Fibroblast of lung (primary cell): ENCODE measurements at regions not wholly inside any gene's neighbourhood (a gene's known extent, or its start where the extent isn't known, plus 50 kb on each side); places are given as distances from the start of the nearest gene placed in this dataset.

Experiments used
- DNase-seq, 2 donors: peaks; one replicate each; pipeline versions ENCODE4 v3.0.0 to v3.0.0-alpha.2; 2010; ENCODE audit warnings: low read depth in 2 of 2
- H2AFZ ChIP-seq: 2 replicates; pipeline ENCODE4 v1.5.1; 2012; ENCODE audit warnings: low read length, control low read depth, inconsistent platforms
- H3K27ac ChIP-seq: 2 replicates; pipeline ENCODE4 v1.5.1; 2011; ENCODE audit warnings: low read length, control low read depth; ENCODE audit not compliant: insufficient read depth
- H3K27me3 ChIP-seq: 2 replicates; pipeline ENCODE4 v1.5.1; 2011; ENCODE audit warnings: mild to moderate bottlenecking, low read length; ENCODE audit not compliant: control insufficient read depth, insufficient read depth
- H3K36me3 ChIP-seq: 2 replicates; pipeline ENCODE4 v1.5.1; 2011; ENCODE audit warnings: low read length; ENCODE audit not compliant: control insufficient read depth, insufficient read depth
- H3K4me1 ChIP-seq: 2 replicates; pipeline ENCODE4 v1.5.1; 2011; ENCODE audit warnings: low read length; ENCODE audit not compliant: control insufficient read depth, insufficient read depth; ENCODE audit errors: extremely low read depth
- H3K4me2 ChIP-seq: 2 replicates; pipeline ENCODE4 v1.5.1; 2011; ENCODE audit warnings: low read length, control low read depth; ENCODE audit not compliant: insufficient read depth; ENCODE audit errors: extremely low read depth
- H3K4me3 ChIP-seq, 4 experiments: fragments of 200-600 bp in 1 of 4; sonication (generic) in 1 of 4; replicated peaks in 1 of 4; 2 replicates each; pipeline ENCODE4 v1.5.1; 2011 to 2016; ENCODE audit warnings: low read length in 4 of 4, low read depth in 3 of 4, mild to moderate bottlenecking in 3 of 4, control low read depth in 2 of 4, inconsistent platforms in 1 of 4, mixed read lengths in 1 of 4; ENCODE audit not compliant: insufficient read depth in 1 of 4; ENCODE audit errors: control extremely low read depth in 1 of 4
- H3K79me2 ChIP-seq: 2 replicates; pipeline ENCODE4 v1.5.1; 2012; ENCODE audit warnings: mild to moderate bottlenecking, low read length, inconsistent platforms; ENCODE audit not compliant: control insufficient read depth, insufficient read depth
- H3K9ac ChIP-seq: 2 replicates; pipeline ENCODE4 v1.5.1; 2011; ENCODE audit warnings: mild to moderate bottlenecking, low read length, control low read depth; ENCODE audit not compliant: insufficient read depth
- H3K9me3 ChIP-seq: 2 replicates; pipeline ENCODE4 v1.5.1; 2012; ENCODE audit warnings: low read depth, low read length; ENCODE audit not compliant: control insufficient read depth, insufficient read depth
- H4K20me1 ChIP-seq: 2 replicates; pipeline ENCODE4 v1.5.1; 2011; ENCODE audit warnings: low read length; ENCODE audit not compliant: control insufficient read depth, insufficient read depth; ENCODE audit errors: extremely low read depth
- CTCF ChIP-seq, 2 donors: IDR thresholded peaks in 1 of 2; conservative IDR thresholded peaks in 1 of 2; 1 replicate in 1 of 2; 2 replicates in 1 of 2; pipeline ENCODE4 v1.5.1; 2011 to 2012; ENCODE audit warnings: low read length in 2 of 2, control low read depth in 1 of 2, inconsistent platforms in 1 of 2, low read depth in 1 of 2, mild to moderate bottlenecking in 1 of 2
- EZH2 ChIP-seq: IDR thresholded peaks from 2 replicates; pipeline ENCODE4 v1.5.1; 2012; ENCODE audit warnings: low read length, control low read depth, mild to moderate bottlenecking; ENCODE audit errors: missing control alignments

- Histone ChIP-seq H3K79me2 (no peaks in the 10 kb centered on the region), H2AFZ (no peak overlapping the region)
Observed at GRCh38 chr17:68805609-68806008, 149.6 kb downstream of the ABCA8 start.

GRCh38 chr17:68804777-68805520 is 150.2 kb downstream of the ABCA8 start:
- Histone ChIP-seq H3K9me3 (no peaks in the 10 kb centered on the region), H3K27ac (no peak overlapping the region), H2AFZ (no peak overlapping the region), H3K4me2 (no peak overlapping the region), H4K20me1 (no peaks in the 10 kb centered on the region), H3K79me2 (no peaks in the 10 kb centered on the region), H3K9ac (no peak overlapping the region), H3K36me3 (no peaks in the 10 kb centered on the region), H3K27me3 (no peaks in the 10 kb centered on the region), H3K4me3 (no peak overlapping the region), H3K4me1 (no peaks in the 10 kb centered on the region)
- DNase-seq, result no peak
- TF ChIP-seq CTCF (conservative IDR thresholded peaks at IDR 0.05 in 1 of 2, IDR thresholded peaks at IDR 0.05 in 1 of 2; ENCODE audit: low read depth in 1 of 2, low read length in 2 of 2) (no peak), EZH2 (no peak)

More at GRCh38 chr17:68805609-68806008, 149.6 kb downstream of the ABCA8 start:
- Histone ChIP-seq H3K4me1 (no peaks in the 10 kb centered on the region), H3K36me3 (no peaks in the 10 kb centered on the region), H3K27me3 (no peaks in the 10 kb centered on the region), H4K20me1 (no peaks in the 10 kb centered on the region), H3K9me3 (no peaks in the 10 kb centered on the region), H3K9ac (no peak overlapping the region), H3K4me3 (no peak overlapping the region), H3K4me2 (no peak overlapping the region), H3K27ac (no peak overlapping the region)
- no peak for TF ChIP-seq EZH2
- no peak for TF ChIP-seq CTCF (conservative IDR thresholded peaks at IDR 0.05 in 1 of 2, IDR thresholded peaks at IDR 0.05 in 1 of 2; ENCODE audit: low read depth in 1 of 2, low read length in 2 of 2)
- no peak for DNase-seq

- Histone ChIP-seq H2AFZ (no peak overlapping the region), H3K4me3 (no peak overlapping the region), H3K4me2 (no peak overlapping the region), H3K79me2 (no peaks in the 10 kb centered on the region), H3K9ac (no peak overlapping the region), H3K9me3 (no peaks in the 10 kb centered on the region), H4K20me1 (no peaks in the 10 kb centered on the region), H3K36me3 (no peaks in the 10 kb centered on the region), H3K27ac (no peak overlapping the region), H3K27me3 (no peaks in the 10 kb centered on the region), H3K4me1 (no peaks in the 10 kb centered on the region)
- no peak for TF ChIP-seq EZH2
- no peak for TF ChIP-seq CTCF (conservative IDR thresholded peaks at IDR 0.05 in 1 of 2, IDR thresholded peaks at IDR 0.05 in 1 of 2; ENCODE audit: low read depth in 1 of 2, low read length in 2 of 2)
- DNase-seq, result no peak
Observed at GRCh38 chr17:68803164-68803929, 151.8 kb downstream of the ABCA8 start.
